ENCODE measurements at regions not wholly inside any gene's neighbourhood (a gene's known extent, or its start where the extent isn't known, plus 50 kb on each side); places are given as distances from the start of the nearest gene placed in this dataset.

DNA sequence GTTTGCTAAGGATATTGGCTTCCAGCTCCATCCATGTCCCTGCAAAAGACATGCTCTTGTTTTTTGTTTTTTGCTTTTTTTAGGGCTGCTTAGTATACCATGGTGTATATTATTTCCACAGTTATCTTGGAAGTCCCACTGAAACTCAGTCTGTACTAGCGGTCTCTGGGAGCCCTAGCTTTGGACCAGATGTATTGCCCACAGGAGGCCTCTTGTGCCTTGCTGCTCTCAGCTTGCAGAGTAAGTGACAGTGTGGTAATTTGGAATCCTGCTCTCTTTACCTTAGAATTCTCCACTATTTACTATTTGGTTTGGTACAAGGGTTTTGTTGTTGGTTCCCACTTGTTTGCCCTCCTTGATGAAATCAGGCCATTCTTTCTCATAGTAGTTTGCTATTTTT, 1022.9 kb downstream of the LRFN5 start:
- TF ChIP-seq, protein P1, sequence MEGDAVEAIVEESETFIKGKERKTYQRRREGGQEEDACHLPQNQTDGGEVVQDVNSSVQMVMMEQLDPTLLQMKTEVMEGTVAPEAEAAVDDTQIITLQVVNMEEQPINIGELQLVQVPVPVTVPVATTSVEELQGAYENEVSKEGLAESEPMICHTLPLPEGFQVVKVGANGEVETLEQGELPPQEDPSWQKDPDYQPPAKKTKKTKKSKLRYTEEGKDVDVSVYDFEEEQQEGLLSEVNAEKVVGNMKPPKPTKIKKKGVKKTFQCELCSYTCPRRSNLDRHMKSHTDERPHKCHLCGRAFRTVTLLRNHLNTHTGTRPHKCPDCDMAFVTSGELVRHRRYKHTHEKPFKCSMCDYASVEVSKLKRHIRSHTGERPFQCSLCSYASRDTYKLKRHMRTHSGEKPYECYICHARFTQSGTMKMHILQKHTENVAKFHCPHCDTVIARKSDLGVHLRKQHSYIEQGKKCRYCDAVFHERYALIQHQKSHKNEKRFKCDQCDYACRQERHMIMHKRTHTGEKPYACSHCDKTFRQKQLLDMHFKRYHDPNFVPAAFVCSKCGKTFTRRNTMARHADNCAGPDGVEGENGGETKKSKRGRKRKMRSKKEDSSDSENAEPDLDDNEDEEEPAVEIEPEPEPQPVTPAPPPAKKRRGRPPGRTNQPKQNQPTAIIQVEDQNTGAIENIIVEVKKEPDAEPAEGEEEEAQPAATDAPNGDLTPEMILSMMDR (IDR thresholded peaks at IDR 0.05; ENCODE audit: low read depth, low read length), result no peak
- no peak overlapping the region for H3K4me3 ChIP-seq (ENCODE audit: low read depth, low read length)

DNA sequence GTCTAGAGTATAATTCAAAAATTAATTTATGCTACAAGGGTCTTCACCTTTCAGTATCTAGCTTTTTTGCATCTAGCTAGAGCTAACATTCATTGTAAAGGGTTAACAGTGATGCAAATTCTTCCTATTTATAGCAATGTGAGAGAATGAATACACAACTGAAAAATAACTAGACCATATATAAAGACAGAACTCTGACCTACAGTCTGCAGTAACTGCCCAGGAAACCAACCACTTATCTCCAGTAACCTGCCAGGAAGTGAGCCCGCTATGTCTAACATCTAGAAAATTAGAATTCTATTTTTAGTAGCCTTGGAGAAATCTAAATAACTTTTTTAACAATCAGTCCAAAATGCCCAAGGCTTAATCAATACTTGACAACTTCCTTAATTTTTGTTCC, 1021.9 kb downstream of the LRFN5 start:
- TF ChIP-seq, protein P1 (IDR thresholded peaks at IDR 0.05; ENCODE audit: low read depth, low read length), result no peak
- no peak overlapping the region for H3K4me3 ChIP-seq (ENCODE audit: low read depth, low read length)

DNA sequence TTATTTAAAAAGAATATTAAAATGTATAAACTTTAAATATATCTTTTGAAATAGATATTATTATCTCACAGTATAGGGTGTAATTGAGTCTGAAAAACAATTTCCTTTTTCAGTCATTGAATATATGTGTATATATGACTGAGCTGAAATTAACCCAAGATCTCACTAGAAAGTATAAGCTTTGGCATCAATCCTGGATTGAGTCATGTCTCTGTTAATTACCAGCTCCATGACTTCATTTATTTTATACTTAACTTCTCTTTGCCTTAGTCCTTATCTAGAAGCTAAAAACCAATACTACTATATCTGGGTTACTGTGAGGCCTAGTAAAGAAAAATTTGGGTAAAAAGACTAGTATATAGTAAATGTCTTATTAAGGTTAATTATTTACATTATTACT, 1020.3 kb downstream of the LRFN5 start:
- TF ChIP-seq, protein P1 (IDR thresholded peaks at IDR 0.05; ENCODE audit: low read depth, low read length), result no peak
- H3K4me3 ChIP-seq (ENCODE audit: low read depth, low read length), result no peak overlapping the region

DNA sequence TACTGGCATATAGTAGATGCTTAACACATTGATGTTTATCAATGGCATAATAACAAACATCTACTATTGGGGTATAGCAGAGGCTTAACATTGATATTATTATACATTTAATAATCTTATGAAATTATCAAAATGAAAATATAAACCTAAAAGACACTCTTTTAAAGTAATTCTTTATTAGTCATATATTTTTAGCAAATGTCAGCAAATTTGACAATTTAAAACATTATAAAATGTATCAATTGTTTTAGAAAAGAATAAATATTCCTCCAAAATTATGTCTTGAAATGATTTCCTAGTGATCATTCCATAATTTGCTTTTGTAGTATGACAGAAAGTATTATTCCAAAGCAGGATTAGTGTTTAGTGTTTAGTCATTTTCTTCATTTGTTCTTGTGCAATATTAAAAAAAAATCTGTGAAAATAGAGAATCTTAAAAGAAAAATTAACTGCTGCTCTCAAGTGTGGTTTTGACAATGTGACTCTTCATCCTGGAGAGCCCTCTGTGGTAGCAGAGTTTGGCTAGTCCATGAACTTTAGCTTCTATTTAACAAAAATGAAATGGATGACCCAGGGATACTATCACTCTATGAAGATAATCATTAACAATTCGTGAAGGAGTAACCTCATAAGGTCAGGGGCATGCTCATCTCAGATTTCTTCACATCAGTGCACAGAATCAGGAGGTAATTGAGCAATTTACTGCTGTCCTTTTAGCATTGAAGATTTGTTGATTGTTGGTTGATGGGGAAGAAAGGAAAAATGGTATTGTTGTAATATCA, 1018.5 kb downstream of the LRFN5 start:
- TF ChIP-seq, protein P1 (IDR thresholded peaks at IDR 0.05; ENCODE audit: low read depth, low read length), result no peak

DNA sequence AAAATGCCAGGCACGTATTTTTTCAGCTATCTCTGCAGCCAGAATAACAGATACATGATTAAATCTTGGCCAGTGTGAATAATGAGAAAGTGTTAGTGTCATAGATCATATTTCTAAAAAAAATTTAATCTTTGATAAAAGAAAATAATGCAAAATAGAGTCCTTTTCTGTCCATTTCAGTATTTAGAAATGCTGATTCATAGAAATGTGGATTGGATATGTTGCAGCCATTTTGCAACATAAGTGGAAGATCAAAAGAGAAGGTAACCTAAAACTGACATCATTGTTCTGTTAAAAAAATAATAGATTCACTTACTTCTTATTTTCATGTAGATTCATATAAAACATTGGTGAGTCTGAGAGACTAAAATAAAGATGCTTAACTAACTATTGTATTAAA, 1010.3 kb downstream of the LRFN5 start:
- TF ChIP-seq, protein P1 (IDR thresholded peaks at IDR 0.05; ENCODE audit: low read depth, low read length), result no peak
- H3K4me3 ChIP-seq (ENCODE audit: low read depth, low read length), result no peak overlapping the region

More for the DNA sequence above, 1018.5 kb downstream of the LRFN5 start:
- no peak overlapping the region for H3K4me3 ChIP-seq (ENCODE audit: low read depth, low read length)

DNA sequence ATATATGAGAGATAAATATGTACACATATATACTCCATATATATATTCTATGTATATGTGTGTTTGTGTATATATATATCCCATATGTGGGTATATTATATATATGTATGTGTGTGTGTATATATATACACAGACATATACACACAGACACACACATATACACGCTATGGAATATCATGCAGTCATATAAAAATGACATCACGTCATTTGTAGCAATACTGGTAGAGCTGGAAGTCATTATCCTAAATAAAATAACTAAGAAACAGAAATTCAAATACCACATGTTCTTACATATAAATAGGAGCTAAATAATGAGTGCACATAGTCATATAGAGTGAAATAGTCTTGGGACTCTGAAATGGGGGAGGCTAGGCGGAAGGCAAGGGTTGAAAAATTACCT, 1000.2 kb downstream of the LRFN5 start:
- TF ChIP-seq, protein P1 (IDR thresholded peaks at IDR 0.05; ENCODE audit: low read depth, low read length), result no peak

DNA sequence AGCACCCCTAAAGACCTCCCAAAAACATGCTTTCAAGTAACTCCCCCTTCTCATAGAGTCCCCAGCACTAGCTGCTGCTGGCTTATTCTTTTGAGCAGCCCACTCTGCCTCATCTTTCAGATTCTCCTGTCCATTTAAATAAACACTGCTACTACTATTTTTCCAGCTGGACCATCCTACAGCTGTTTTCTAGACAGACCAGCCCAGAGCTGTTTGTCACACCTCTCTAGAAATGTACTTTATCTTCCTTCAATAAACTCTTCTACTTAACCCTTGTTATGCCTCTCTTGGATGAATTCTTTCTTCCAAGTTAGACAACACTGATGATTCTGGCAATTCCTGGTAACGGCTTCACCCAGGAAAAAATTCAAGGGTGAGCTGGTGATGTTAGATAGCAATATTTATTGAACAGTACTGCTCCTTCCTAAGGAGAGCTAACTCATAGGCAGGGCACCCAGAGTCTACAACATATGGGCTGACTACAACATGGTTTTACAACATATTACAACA, 995.7 kb downstream of the LRFN5 start:
- TF ChIP-seq, protein P1 (IDR thresholded peaks at IDR 0.05; ENCODE audit: low read depth, low read length), result no peak
- no peak overlapping the region for H3K4me3 ChIP-seq (ENCODE audit: low read depth, low read length)

More for the DNA sequence above, 1000.2 kb downstream of the LRFN5 start:
- H3K4me3 ChIP-seq (ENCODE audit: low read depth, low read length), result no peak overlapping the region

All from WI38 (cell line).